ENCODE measurements at regions not wholly inside any gene's neighbourhood (a gene's known extent, or its start where the extent isn't known, plus 50 kb on each side); places are given as distances from the start of the nearest gene placed in this dataset.

DNA sequence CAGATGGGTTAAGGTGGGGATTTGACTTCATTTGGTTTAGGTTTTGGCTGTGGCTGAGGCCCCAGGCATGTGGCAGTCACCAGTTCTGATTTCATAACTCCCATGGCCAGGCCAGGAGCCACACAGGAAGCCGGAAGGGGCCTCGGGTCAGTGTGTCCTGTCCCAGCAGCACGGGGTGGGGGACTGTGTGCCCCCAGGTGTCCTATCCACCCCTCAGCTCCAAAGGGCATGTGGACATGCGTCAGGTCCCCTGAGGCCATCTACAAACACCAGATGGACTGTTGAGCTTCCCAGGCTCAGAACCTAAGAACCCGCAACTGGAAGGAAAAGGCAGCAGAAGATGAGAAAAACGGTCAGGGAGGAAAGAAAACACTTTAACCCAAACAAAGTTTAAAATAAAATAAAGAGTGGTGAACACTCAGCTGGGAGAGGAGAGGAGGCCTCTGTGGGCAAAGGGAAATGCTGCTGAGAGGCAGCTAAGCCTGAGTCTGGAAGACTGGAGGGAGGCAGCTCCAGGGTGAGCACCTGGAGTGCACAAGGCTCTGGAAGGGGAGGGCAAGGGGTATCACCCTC lies 260.8 kb downstream of the AUH start (continued):
- TF ChIP-seq, protein P1, sequence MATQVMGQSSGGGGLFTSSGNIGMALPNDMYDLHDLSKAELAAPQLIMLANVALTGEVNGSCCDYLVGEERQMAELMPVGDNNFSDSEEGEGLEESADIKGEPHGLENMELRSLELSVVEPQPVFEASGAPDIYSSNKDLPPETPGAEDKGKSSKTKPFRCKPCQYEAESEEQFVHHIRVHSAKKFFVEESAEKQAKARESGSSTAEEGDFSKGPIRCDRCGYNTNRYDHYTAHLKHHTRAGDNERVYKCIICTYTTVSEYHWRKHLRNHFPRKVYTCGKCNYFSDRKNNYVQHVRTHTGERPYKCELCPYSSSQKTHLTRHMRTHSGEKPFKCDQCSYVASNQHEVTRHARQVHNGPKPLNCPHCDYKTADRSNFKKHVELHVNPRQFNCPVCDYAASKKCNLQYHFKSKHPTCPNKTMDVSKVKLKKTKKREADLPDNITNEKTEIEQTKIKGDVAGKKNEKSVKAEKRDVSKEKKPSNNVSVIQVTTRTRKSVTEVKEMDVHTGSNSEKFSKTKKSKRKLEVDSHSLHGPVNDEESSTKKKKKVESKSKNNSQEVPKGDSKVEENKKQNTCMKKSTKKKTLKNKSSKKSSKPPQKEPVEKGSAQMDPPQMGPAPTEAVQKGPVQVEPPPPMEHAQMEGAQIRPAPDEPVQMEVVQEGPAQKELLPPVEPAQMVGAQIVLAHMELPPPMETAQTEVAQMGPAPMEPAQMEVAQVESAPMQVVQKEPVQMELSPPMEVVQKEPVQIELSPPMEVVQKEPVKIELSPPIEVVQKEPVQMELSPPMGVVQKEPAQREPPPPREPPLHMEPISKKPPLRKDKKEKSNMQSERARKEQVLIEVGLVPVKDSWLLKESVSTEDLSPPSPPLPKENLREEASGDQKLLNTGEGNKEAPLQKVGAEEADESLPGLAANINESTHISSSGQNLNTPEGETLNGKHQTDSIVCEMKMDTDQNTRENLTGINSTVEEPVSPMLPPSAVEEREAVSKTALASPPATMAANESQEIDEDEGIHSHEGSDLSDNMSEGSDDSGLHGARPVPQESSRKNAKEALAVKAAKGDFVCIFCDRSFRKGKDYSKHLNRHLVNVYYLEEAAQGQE (IDR thresholded peaks at IDR 0.05; ENCODE audit: unreplicated experiment), result no peak
- TF ChIP-seq, protein P2, sequence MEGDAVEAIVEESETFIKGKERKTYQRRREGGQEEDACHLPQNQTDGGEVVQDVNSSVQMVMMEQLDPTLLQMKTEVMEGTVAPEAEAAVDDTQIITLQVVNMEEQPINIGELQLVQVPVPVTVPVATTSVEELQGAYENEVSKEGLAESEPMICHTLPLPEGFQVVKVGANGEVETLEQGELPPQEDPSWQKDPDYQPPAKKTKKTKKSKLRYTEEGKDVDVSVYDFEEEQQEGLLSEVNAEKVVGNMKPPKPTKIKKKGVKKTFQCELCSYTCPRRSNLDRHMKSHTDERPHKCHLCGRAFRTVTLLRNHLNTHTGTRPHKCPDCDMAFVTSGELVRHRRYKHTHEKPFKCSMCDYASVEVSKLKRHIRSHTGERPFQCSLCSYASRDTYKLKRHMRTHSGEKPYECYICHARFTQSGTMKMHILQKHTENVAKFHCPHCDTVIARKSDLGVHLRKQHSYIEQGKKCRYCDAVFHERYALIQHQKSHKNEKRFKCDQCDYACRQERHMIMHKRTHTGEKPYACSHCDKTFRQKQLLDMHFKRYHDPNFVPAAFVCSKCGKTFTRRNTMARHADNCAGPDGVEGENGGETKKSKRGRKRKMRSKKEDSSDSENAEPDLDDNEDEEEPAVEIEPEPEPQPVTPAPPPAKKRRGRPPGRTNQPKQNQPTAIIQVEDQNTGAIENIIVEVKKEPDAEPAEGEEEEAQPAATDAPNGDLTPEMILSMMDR (conservative IDR thresholded peaks at IDR 0.05; ENCODE audit: low read depth in 2 of 2), result no peak
- TF ChIP-seq, protein P3, sequence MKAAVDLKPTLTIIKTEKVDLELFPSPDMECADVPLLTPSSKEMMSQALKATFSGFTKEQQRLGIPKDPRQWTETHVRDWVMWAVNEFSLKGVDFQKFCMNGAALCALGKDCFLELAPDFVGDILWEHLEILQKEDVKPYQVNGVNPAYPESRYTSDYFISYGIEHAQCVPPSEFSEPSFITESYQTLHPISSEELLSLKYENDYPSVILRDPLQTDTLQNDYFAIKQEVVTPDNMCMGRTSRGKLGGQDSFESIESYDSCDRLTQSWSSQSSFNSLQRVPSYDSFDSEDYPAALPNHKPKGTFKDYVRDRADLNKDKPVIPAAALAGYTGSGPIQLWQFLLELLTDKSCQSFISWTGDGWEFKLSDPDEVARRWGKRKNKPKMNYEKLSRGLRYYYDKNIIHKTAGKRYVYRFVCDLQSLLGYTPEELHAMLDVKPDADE (IDR thresholded peaks at IDR 0.05), result no peak
- no peak for TF ChIP-seq JUNB (IDR thresholded peaks at IDR 0.05; ENCODE audit: unreplicated experiment)

DNA sequence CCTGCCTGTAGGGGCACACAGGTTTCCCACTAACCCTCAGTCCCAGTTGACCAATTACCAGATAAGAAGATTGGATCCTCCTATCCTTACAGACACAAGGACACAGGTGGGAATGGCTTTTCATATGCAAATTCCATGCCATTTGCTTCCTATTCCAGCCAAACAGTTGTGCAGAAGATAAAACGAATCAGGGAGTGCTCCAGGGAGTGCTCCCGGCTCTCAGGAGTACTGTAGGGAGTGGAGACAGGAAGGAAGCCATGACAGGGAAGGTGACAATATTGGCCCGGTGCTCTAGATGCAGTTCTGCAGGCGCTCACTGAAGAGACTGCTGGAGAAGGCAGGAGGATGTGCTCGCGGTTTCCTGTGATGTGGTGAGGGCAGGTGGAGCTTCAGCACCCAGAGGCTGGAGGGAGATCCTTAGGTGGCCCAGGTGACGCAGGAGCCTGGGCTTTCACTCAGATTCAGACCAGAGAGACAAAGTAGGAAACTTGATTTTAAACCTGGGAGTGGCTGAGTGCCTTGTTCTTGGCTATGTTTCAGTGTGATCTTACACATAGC lies 260.0 kb downstream of the AUH start:
- no peaks in the 10 kb centered on the region for H4K20me1 ChIP-seq (replicated peaks; ENCODE audit: insufficient read depth)
- H3K9me3 Mint-ChIP-seq, result no peaks in the 10 kb centered on the region; the same call in 1 of the 3 replicates
- no peaks in the 10 kb centered on the region for H3K27me3 ChIP-seq (ENCODE audit: insufficient read depth)
- no peak overlapping the region for H3K4me2 ChIP-seq
- no peak overlapping the region for H3K4me3 Mint-ChIP-seq
- no peak overlapping the region for H2AFZ ChIP-seq
- no peaks in the 10 kb centered on the region for H3K9me2 ChIP-seq (ENCODE audit: insufficient read depth)
- H3K36me3 Mint-ChIP-seq (ENCODE audit: low read depth), result no peaks in the 10 kb centered on the region
- H3K79me2 ChIP-seq (replicated peaks; ENCODE audit: insufficient read depth), result no peaks in the 10 kb centered on the region
- H3K36me3 ChIP-seq (ENCODE audit: insufficient read depth), result no peaks in the 10 kb centered on the region
- H3K4me1 ChIP-seq (ENCODE audit: insufficient read depth), result no peaks in the 10 kb centered on the region
- no peaks in the 10 kb centered on the region for H3F3A ChIP-seq (replicated peaks; ENCODE audit: low read depth)
- DNase-seq (ENCODE audit: low spot score) (peak; percentile 23), ATAC-seq (peak; percentile 48)
- H3K4me3 ChIP-seq, result no peak overlapping the region
- peak overlapping the region; percentile 27; the same call in 1 of the 2 replicates for H3K27ac Mint-ChIP-seq
- no peak overlapping the region for H3K27ac ChIP-seq (ENCODE audit: low read depth)
- peaks cover 9% of the 10 kb centered on the region for H3K4me1 Mint-ChIP-seq
- H3K27me3 Mint-ChIP-seq (ENCODE audit: insufficient read depth, low read depth, poor library complexity), result no peaks in the 10 kb centered on the region
- TF ChIP-seq, protein P3 (IDR thresholded peaks at IDR 0.05), result no peak
- TF ChIP-seq, protein P4, sequence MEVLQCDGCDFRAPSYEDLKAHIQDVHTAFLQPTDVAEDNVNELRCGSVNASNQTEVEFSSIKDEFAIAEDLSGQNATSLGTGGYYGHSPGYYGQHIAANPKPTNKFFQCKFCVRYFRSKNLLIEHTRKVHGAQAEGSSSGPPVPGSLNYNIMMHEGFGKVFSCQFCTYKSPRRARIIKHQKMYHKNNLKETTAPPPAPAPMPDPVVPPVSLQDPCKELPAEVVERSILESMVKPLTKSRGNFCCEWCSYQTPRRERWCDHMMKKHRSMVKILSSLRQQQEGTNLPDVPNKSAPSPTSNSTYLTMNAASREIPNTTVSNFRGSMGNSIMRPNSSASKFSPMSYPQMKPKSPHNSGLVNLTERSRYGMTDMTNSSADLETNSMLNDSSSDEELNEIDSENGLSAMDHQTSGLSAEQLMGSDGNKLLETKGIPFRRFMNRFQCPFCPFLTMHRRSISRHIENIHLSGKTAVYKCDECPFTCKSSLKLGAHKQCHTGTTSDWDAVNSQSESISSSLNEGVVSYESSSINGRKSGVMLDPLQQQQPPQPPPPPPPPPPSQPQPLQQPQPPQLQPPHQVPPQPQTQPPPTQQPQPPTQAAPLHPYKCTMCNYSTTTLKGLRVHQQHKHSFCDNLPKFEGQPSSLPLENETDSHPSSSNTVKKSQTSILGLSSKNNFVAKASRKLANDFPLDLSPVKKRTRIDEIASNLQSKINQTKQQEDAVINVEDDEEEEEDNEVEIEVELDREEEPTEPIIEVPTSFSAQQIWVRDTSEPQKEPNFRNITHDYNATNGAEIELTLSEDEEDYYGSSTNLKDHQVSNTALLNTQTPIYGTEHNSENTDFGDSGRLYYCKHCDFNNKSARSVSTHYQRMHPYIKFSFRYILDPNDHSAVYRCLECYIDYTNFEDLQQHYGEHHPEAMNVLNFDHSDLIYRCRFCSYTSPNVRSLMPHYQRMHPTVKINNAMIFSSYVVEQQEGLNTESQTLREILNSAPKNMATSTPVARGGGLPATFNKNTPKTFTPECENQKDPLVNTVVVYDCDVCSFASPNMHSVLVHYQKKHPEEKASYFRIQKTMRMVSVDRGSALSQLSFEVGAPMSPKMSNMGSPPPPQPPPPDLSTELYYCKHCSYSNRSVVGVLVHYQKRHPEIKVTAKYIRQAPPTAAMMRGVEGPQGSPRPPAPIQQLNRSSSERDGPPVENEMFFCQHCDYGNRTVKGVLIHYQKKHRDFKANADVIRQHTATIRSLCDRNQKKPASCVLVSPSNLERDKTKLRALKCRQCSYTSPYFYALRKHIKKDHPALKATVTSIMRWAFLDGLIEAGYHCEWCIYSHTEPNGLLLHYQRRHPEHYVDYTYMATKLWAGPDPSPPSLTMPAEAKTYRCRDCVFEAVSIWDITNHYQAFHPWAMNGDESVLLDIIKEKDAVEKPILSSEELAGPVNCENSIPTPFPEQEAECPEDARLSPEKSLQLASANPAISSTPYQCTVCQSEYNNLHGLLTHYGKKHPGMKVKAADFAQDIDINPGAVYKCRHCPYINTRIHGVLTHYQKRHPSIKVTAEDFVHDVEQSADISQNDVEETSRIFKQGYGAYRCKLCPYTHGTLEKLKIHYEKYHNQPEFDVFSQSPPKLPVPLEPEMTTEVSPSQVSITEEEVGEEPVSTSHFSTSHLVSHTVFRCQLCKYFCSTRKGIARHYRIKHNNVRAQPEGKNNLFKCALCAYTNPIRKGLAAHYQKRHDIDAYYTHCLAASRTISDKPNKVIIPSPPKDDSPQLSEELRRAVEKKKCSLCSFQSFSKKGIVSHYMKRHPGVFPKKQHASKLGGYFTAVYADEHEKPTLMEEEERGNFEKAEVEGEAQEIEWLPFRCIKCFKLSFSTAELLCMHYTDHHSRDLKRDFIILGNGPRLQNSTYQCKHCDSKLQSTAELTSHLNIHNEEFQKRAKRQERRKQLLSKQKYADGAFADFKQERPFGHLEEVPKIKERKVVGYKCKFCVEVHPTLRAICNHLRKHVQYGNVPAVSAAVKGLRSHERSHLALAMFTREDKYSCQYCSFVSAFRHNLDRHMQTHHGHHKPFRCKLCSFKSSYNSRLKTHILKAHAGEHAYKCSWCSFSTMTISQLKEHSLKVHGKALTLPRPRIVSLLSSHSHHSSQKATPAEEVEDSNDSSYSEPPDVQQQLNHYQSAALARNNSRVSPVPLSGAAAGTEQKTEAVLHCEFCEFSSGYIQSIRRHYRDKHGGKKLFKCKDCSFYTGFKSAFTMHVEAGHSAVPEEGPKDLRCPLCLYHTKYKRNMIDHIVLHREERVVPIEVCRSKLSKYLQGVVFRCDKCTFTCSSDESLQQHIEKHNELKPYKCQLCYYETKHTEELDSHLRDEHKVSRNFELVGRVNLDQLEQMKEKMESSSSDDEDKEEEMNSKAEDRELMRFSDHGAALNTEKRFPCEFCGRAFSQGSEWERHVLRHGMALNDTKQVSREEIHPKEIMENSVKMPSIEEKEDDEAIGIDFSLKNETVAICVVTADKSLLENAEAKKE (CRISPR knock-in tag; IDR thresholded peaks at IDR 0.05), result no peak
- no peak for TF ChIP-seq JUNB (IDR thresholded peaks at IDR 0.05; ENCODE audit: unreplicated experiment)
- TF ChIP-seq EZH2 (IDR thresholded peaks at IDR 0.05; ENCODE audit: low read depth, unreplicated experiment), result no peak
